OCI-LY1 (cell line): ENCODE measurements at regions not wholly inside any gene's neighbourhood (a gene's known extent, or its start where the extent isn't known, plus 50 kb on each side); places are given as distances from the start of the nearest gene placed in this dataset.

Experiments used
- CTCF ChIP-seq: fragments of 200-600 bp; sonication (generic), shearing (Covaris generic); IDR thresholded peaks from 2 replicates; pipeline ENCODE4 v1.5.1; 2017; ENCODE audit warnings: mild to moderate bottlenecking, antibody characterized with exemption, low read length, moderate library complexity, mixed read lengths
- EZH2 ChIP-seq: fragments of 200-600 bp; sonication (generic), shearing (Covaris generic); IDR thresholded peaks from 2 replicates; pipeline ENCODE4 v1.8.0; 2017; ENCODE audit warnings: borderline replicate concordance, mixed run types, mild to moderate bottlenecking, antibody characterized with exemption, low read length, moderate library complexity, mixed read lengths

GRCh38 chr11:27928809-27929208, 179.1 kb downstream of the KIF18A start:
- no peak for TF ChIP-seq CTCF
- TF ChIP-seq EZH2: no peak
